Calu3 (cell line): ENCODE measurements at regions not wholly inside any gene's neighbourhood (a gene's known extent, or its start where the extent isn't known, plus 50 kb on each side); places are given as distances from the start of the nearest gene placed in this dataset.
"Not testable (repeated sequence)": the region's sequence is repeated elsewhere in the genome, so short reads cannot be mapped to it uniquely, and the experiment has no call there.

Source experiments
- BruUV-seq: library from RNA; stranded (reverse); fragments of 400-500 nt; replicated peaks from 2 replicates; lab custom pipeline; 2021; lab: Mats Ljungman, UMichigan
- CTCF ChIA-PET: fragments of 300-600 bp; sonication (Branson Sonifier 250); formaldehyde crosslinking; loops from one replicate; lab custom pipeline; 2022; ENCODE audit warnings: antibody characterized with exemption; lab: Charles Lee
- DNase-seq: peaks from one replicate; pipeline ENCODE4 v3.0.0; 2022
- H3K27ac Mint-ChIP-seq: one replicate; pipeline ENCODE4 v1.8.0; 2022; ENCODE audit warnings: mixed read lengths; ENCODE audit not compliant: unreplicated experiment
- H3K27me3 Mint-ChIP-seq: one replicate; pipeline ENCODE4 v1.8.0; 2022; ENCODE audit warnings: mixed read lengths; ENCODE audit not compliant: unreplicated experiment
- H3K36me3 Mint-ChIP-seq: one replicate; pipeline ENCODE4 v1.8.0; 2022; ENCODE audit warnings: mild to moderate bottlenecking, moderate library complexity, mixed read lengths; ENCODE audit not compliant: insufficient read depth, unreplicated experiment
- H3K4me1 Mint-ChIP-seq: one replicate; pipeline ENCODE4 v1.8.0; 2022; ENCODE audit warnings: mild to moderate bottlenecking, low read depth, mixed read lengths; ENCODE audit not compliant: unreplicated experiment
- H3K4me3 Mint-ChIP-seq: one replicate; pipeline ENCODE4 v1.8.0; 2022; ENCODE audit warnings: mild to moderate bottlenecking, low read depth, moderate library complexity, mixed read lengths; ENCODE audit not compliant: unreplicated experiment
- H3K9me3 Mint-ChIP-seq: one replicate; pipeline ENCODE4 v1.8.0; 2022; ENCODE audit warnings: low read depth, mixed read lengths; ENCODE audit not compliant: unreplicated experiment
- intact Hi-C: fragments of 100-400 bp; cut with micrococcal nuclease; formaldehyde crosslinking; loops from one replicate; pipeline ENCODE4 v1.10.0; 2022; ENCODE audit not compliant: unreplicated experiment
- TF ChIP-seq, protein P1 (sequence below): fragments of 200-600 bp; IDR thresholded peaks from one replicate; pipeline ENCODE4 v1.8.0; 2022; ENCODE audit warnings: antibody characterized with exemption; ENCODE audit not compliant: unreplicated experiment

DNA sequence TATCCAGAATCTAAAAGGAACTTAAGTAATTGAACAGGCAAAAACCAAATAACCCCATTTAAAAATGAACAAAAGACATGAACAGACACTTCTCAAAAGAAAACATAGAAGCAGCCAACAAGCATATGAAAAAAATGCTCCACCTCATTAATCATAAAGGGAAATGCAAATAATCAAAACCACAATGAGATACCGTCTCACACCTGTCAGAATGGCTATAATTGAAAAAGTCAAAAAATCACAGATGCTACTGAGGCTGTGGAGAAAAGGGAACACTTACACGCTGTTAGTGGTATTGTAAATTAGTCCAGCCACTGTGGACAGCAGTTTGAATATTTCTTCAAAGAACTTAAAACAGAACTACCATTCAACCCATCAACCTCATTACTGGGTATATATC lies 220.7 kb downstream of the MEX3B start:
- H3K27ac Mint-ChIP-seq, result no peak overlapping the region
- TF ChIP-seq, protein P1, sequence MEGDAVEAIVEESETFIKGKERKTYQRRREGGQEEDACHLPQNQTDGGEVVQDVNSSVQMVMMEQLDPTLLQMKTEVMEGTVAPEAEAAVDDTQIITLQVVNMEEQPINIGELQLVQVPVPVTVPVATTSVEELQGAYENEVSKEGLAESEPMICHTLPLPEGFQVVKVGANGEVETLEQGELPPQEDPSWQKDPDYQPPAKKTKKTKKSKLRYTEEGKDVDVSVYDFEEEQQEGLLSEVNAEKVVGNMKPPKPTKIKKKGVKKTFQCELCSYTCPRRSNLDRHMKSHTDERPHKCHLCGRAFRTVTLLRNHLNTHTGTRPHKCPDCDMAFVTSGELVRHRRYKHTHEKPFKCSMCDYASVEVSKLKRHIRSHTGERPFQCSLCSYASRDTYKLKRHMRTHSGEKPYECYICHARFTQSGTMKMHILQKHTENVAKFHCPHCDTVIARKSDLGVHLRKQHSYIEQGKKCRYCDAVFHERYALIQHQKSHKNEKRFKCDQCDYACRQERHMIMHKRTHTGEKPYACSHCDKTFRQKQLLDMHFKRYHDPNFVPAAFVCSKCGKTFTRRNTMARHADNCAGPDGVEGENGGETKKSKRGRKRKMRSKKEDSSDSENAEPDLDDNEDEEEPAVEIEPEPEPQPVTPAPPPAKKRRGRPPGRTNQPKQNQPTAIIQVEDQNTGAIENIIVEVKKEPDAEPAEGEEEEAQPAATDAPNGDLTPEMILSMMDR, result no peak
- no peaks in the 10 kb centered on the region for H3K27me3 Mint-ChIP-seq
- H3K4me3 Mint-ChIP-seq, result no peak overlapping the region
- H3K9me3 Mint-ChIP-seq, result peaks cover 6% of the 10 kb centered on the region
- CTCF ChIA-PET, result interaction anchor here (0.6 kb wide), 2 partner anchors 189 to 241 kb away, joined by 3 to 4 read pairs; no protein-coding TSS in a partner anchor
- BruUV-seq, result no TSS peak
- no peaks in the 10 kb centered on the region for H3K36me3 Mint-ChIP-seq
- DNase-seq, result no peak
- intact Hi-C loops, result no loop called here
- H3K4me1 Mint-ChIP-seq, result no peaks in the 10 kb centered on the region

DNA sequence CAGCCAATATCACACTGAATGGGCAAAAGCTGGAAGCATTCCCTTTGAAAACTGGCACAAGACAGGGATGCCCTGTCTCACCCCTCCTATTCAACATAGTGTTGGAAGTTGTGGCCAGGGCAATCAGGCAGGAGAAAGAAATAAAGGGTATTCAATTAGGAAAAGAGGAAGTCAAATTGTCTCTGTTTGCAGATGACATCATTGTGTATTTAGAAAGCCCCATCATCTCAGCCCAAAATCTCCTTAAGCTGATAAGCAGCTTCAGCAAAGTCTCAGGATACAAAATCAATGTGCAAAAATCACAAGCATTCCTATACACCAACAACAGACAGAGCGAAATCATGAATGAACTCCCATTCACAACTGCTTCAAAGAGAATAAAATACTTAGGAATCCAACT lies 223.2 kb downstream of the MEX3B start:
- H3K27ac Mint-ChIP-seq, H3K4me3 Mint-ChIP-seq, H3K27me3 Mint-ChIP-seq, H3K36me3 Mint-ChIP-seq, H3K9me3 Mint-ChIP-seq, BruUV-seq, H3K4me1 Mint-ChIP-seq, DNase-seq, intact Hi-C loops: not testable (repeated sequence)
- CTCF ChIA-PET, result interaction anchor here (0.6 kb wide), 1 partner anchor 218 kb away, joined by 3 read pairs; no protein-coding TSS in a partner anchor

DNA sequence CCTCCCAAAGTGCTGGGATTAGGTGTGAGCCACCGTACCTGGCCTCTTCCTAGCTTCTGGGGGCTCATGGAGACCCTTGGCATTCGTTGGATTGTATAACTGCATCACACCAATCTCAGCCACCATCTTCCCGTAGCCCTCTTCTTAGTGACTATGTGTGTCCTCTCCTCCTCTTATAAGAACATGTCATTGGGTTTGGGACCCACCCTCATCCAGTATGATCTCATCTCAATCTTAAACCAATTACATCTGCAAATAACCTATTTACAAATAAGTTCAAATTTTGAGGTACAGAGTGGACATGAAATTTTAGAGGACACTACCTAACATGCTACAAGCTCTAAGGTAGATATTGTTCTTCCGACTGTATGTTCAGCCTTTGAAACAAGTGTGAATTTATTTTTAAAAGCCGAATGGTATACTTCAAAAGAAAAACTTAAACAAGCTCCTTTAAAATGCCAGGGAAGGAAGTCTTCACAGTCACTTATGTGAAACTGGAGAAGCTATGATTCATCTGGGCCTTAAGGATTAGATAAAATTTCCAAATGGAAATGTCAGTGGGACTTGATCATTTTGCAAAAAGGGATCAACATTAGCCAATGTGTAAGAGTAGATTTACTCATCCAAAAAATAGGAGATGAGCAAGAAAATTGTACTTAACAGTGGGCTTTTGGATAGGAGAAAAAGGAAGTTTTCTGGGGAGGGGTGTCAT lies 225.7 kb downstream of the MEX3B start:
- no peaks in the 10 kb centered on the region for H3K36me3 Mint-ChIP-seq
- TF ChIP-seq, protein P1, result no peak
- BruUV-seq, result no TSS peak
- CTCF ChIA-PET, result no interaction called here
- peaks cover 11% of the 10 kb centered on the region for H3K9me3 Mint-ChIP-seq
- no peak for DNase-seq
- no peaks in the 10 kb centered on the region for H3K27me3 Mint-ChIP-seq
- no peak overlapping the region for H3K27ac Mint-ChIP-seq
- intact Hi-C loops, result no loop called here
- no peaks in the 10 kb centered on the region for H3K4me1 Mint-ChIP-seq
- no peak overlapping the region for H3K4me3 Mint-ChIP-seq

DNA sequence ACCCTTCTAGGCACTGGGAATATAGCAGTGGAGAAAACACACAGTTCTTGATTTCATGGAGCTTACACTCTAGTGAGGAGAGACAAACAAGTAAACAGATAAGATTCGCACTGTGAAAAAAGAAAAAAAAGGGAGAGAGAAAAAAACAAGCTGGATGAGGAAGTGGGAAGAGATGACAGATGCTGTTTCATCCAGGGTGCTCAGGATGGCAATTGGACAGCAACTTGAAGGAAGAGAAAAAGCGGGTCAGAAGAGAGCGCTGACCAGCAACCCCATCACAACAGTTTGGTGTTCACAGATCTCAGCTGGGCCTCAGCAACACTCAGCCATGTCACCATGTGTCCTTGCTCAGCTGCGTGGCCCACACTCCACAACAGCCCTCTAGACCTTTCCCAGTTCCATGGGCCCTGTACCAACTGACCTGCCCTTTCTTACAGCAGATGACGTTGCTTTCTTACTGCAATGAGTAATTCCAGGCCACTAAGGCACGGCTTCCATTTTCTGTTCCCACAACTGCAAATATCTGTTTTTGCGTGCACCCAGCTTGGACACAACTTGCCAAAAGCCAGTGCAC lies 230.8 kb downstream of the MEX3B start:
- no peak overlapping the region for H3K27ac Mint-ChIP-seq
- H3K36me3 Mint-ChIP-seq, result no peaks in the 10 kb centered on the region
- DNase-seq, result no peak
- no peak overlapping the region for H3K4me3 Mint-ChIP-seq
- BruUV-seq, result no TSS peak
- no peaks in the 10 kb centered on the region for H3K4me1 Mint-ChIP-seq
- H3K9me3 Mint-ChIP-seq, result peaks cover 11% of the 10 kb centered on the region
- no peaks in the 10 kb centered on the region for H3K27me3 Mint-ChIP-seq
- TF ChIP-seq, protein P1, result no peak
- intact Hi-C loops, result no loop called here
- CTCF ChIA-PET, result no interaction called here

DNA sequence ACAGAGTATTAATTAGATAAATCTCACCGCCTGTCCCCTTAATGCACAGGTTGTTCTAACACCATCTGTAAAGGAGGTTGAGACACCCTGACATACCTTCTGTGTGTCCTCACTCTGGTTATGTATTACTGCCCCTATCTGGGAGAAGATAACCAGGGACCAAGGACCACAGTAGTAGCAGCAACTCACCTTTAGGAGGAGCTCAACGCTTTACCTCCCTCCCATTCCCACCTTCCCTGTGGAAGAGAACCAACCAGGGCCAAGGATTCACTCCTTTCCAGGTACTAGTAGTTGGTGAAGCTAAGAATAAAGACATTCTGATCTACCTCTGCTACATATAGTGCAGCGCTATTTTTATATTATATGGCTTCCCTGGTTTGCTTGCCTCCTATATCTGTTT lies 232.6 kb downstream of the MEX3B start:
- intact Hi-C loops, result no loop called here
- no peak for DNase-seq
- Mint-ChIP-seq H3K9me3 (peaks cover 12% of the 10 kb centered on the region), H3K4me3 (no peak overlapping the region), H3K36me3 (no peaks in the 10 kb centered on the region), H3K27me3 (no peaks in the 10 kb centered on the region), H3K4me1 (no peaks in the 10 kb centered on the region), H3K27ac (no peak overlapping the region)
- TF ChIP-seq, protein P1, result no peak
- CTCF ChIA-PET, result no interaction called here
- no TSS peak for BruUV-seq
